ENCODE measurements at regions not wholly inside any gene's neighbourhood (a gene's known extent, or its start where the extent isn't known, plus 50 kb on each side); places are given as distances from the start of the nearest gene placed in this dataset.
"Not testable (repeated sequence)": the region's sequence is repeated elsewhere in the genome, so short reads cannot be mapped to it uniquely, and the experiment has no call there.

GRCh38 chr2:126041391-126042047 is 614.4 kb upstream of the GYPC start:
- Mint-ChIP-seq H3K4me3 (no peak overlapping the region), H3K9me3 (peaks cover 21% of the 10 kb centered on the region), H3K27ac (no peak overlapping the region), H3K4me1 (ENCODE audit: low read depth) (no peaks in the 10 kb centered on the region), H3K27me3 (ENCODE audit: insufficient read depth) (no peaks in the 10 kb centered on the region), H3K36me3 (ENCODE audit: low read depth) (no peaks in the 10 kb centered on the region)
- no peak for TF ChIP-seq CTCF (IDR thresholded peaks at IDR 0.05)
- no peak for DNase-seq

GRCh38 chr2:126042089-126042488 is 613.9 kb upstream of the GYPC start:
- Mint-ChIP-seq H3K4me1 (ENCODE audit: low read depth) (no peaks in the 10 kb centered on the region), H3K27ac (no peak overlapping the region), H3K27me3 (ENCODE audit: insufficient read depth) (no peaks in the 10 kb centered on the region), H3K9me3 (peaks cover 22% of the 10 kb centered on the region), H3K4me3 (no peak overlapping the region), H3K36me3 (ENCODE audit: low read depth) (no peaks in the 10 kb centered on the region)
- TF ChIP-seq CTCF (IDR thresholded peaks at IDR 0.05) = no peak
- DNase-seq = no peak

- H3K27ac Mint-ChIP-seq = no peak overlapping the region
- no peaks in the 10 kb centered on the region for H3K4me1 Mint-ChIP-seq (ENCODE audit: low read depth)
- no peak for TF ChIP-seq CTCF (IDR thresholded peaks at IDR 0.05)
- no peaks in the 10 kb centered on the region for H3K27me3 Mint-ChIP-seq (ENCODE audit: insufficient read depth)
- DNase-seq = no peak
- H3K9me3 Mint-ChIP-seq = peaks cover 36% of the 10 kb centered on the region
- no peaks in the 10 kb centered on the region; the same call in 1 of the 2 replicates for H3K36me3 Mint-ChIP-seq (ENCODE audit: low read depth)
- no peak overlapping the region for H3K4me3 Mint-ChIP-seq
Observed at GRCh38 chr2:126048719-126049118, 607.2 kb upstream of the GYPC start.

GRCh38 chr2:126049461-126049860 is 606.5 kb upstream of the GYPC start:
- Mint-ChIP-seq H3K27ac (no peak overlapping the region), H3K4me3 (no peak overlapping the region), H3K4me1 (ENCODE audit: low read depth) (no peaks in the 10 kb centered on the region), H3K36me3 (ENCODE audit: low read depth) (no peaks in the 10 kb centered on the region; the same call in 1 of the 2 replicates), H3K27me3 (ENCODE audit: insufficient read depth) (no peaks in the 10 kb centered on the region), H3K9me3 (peaks cover 43% of the 10 kb centered on the region)
- no peak for TF ChIP-seq CTCF (IDR thresholded peaks at IDR 0.05)
- DNase-seq = no peak

GRCh38 chr2:126050991-126051736 is 604.8 kb upstream of the GYPC start:
- TF ChIP-seq CTCF (IDR thresholded peaks at IDR 0.05) = no peak
- Mint-ChIP-seq H3K27ac (no peak overlapping the region), H3K4me1 (ENCODE audit: low read depth) (no peaks in the 10 kb centered on the region), H3K27me3 (ENCODE audit: insufficient read depth) (no peaks in the 10 kb centered on the region), H3K36me3 (ENCODE audit: low read depth) (peaks cover 8% of the 10 kb centered on the region; the same call in 1 of the 2 replicates), H3K4me3 (no peak overlapping the region), H3K9me3 (peaks cover 57% of the 10 kb centered on the region)
- no peak for DNase-seq

- H3K27me3 Mint-ChIP-seq (ENCODE audit: insufficient read depth); H3K27ac Mint-ChIP-seq; DNase-seq; H3K36me3 Mint-ChIP-seq (ENCODE audit: low read depth); H3K4me1 Mint-ChIP-seq (ENCODE audit: low read depth); H3K4me3 Mint-ChIP-seq: not testable (repeated sequence)
- peaks cover 59% of the 10 kb centered on the region for H3K9me3 Mint-ChIP-seq
Observed at GRCh38 chr2:126051737-126052240, 604.2 kb upstream of the GYPC start.
